Nephron (organoid): ENCODE measurements at regions not wholly inside any gene's neighbourhood (a gene's known extent, or its start where the extent isn't known, plus 50 kb on each side); places are given as distances from the start of the nearest gene placed in this dataset.
A peak's percentile ranks its signal among the peaks of the same experiment; 100 is the strongest.

ENCODE experiments used
- H3K27ac Mint-ChIP-seq, 3 experiments: 2 replicates each; pipeline ENCODE4 v1.8.0; 2020; ENCODE audit warnings: mixed read lengths in 3 of 3, mild to moderate bottlenecking in 2 of 3, moderate library complexity in 1 of 3
- H3K27me3 Mint-ChIP-seq: 2 replicates; pipeline ENCODE4 v1.8.0; 2021; ENCODE audit warnings: low read depth, mild to moderate bottlenecking, moderate library complexity, mixed read lengths
- H3K36me3 Mint-ChIP-seq: 2 replicates; pipeline ENCODE4 v1.8.0; 2020; ENCODE audit warnings: low read depth, mixed read lengths
- H3K4me1 Mint-ChIP-seq: 2 replicates; pipeline ENCODE4 v1.8.0; 2020; ENCODE audit warnings: mixed read lengths
- H3K4me3 Mint-ChIP-seq, 3 experiments: 2 replicates each; pipeline ENCODE4 v1.8.0; 2020; ENCODE audit warnings: mild to moderate bottlenecking in 3 of 3, mixed read lengths in 3 of 3, moderate library complexity in 2 of 3
- H3K9me3 Mint-ChIP-seq: 2 replicates; pipeline ENCODE4 v1.8.0; 2020; ENCODE audit warnings: mixed read lengths
- CTCF ChIP-seq, 3 experiments: fragments of 200-600 bp; sonication (generic); IDR thresholded peaks; one replicate each; pipeline ENCODE4 v1.5.0; 2021; ENCODE audit warnings: antibody characterized with exemption in 3 of 3; ENCODE audit not compliant: unreplicated experiment in 3 of 3

GRCh38 chr10:58140691-58141347 is 126.9 kb downstream of the IPMK start:
- no peak for TF ChIP-seq CTCF (IDR thresholded peaks at IDR 0.05; ENCODE audit: unreplicated experiment in 3 of 3)
- no peak overlapping the region for H3K27ac Mint-ChIP-seq

DNA sequence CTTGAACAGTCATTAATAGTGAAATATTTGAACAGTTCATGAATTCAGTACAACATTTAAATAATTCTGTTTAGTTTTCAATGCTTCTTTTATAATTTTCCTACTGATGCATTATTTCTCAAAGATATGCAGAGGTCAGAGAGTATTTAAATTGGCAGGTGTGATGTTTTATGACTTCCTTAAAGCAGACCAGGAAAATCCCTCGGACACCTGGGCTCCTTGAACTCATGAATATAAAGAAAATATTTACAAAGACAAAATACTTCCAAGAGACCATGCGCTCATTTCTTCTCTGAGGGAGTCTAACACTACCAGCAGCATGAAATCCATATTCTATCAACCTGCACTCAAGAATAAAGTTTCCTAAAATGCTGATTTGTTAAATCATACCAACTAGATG is 127.6 kb downstream of the IPMK start:
- Mint-ChIP-seq H3K27ac (no peak overlapping the region), H3K4me3 (no peak overlapping the region), H3K4me1 (peaks cover 8% of the 10 kb centered on the region), H3K27me3 (peaks cover 3% of the 10 kb centered on the region), H3K36me3 (no peaks in the 10 kb centered on the region), H3K9me3 (no peaks in the 10 kb centered on the region)
- no peak for TF ChIP-seq CTCF (IDR thresholded peaks at IDR 0.05; ENCODE audit: unreplicated experiment in 3 of 3)

More at GRCh38 chr10:58140691-58141347, 126.9 kb downstream of the IPMK start:
- H3K9me3 Mint-ChIP-seq, result no peaks in the 10 kb centered on the region
- H3K4me3 Mint-ChIP-seq, result no peak overlapping the region
- peaks cover 3% of the 10 kb centered on the region for H3K27me3 Mint-ChIP-seq
- H3K4me1 Mint-ChIP-seq, result peaks cover 8% of the 10 kb centered on the region
- H3K36me3 Mint-ChIP-seq, result no peaks in the 10 kb centered on the region

DNA sequence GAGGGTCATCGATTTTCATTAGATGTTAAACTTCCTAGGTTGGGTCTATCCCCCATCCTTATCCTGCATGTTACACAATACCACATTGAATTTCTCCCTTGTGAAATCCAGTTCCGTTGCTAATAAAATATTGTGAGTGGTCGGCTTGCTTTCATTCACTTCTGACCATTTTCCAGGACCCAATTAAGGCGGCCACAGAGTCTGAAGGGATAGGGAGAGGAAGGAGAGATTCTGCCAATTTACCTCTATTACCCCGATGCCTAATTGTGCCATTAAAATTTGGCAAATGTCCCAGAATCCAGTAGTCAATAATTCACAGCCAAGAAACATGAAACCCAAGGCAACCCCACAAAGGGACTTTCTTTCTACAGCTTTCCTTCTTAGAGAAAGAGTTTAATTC is 129.9 kb downstream of the IPMK start:
- Mint-ChIP-seq H3K4me1 (peaks cover 8% of the 10 kb centered on the region), H3K27ac (peak overlapping the region in 2 of 3 experiments; percentile 35 to 58), H3K4me3 (no peak overlapping the region), H3K9me3 (no peaks in the 10 kb centered on the region), H3K27me3 (no peaks in the 10 kb centered on the region), H3K36me3 (no peaks in the 10 kb centered on the region)
- TF ChIP-seq CTCF (IDR thresholded peaks at IDR 0.05; ENCODE audit: unreplicated experiment in 3 of 3), result no peak

GRCh38 chr10:58115218-58116050 is 152.3 kb downstream of the IPMK start:
- Mint-ChIP-seq H3K9me3 (no peaks in the 10 kb centered on the region), H3K4me3 (no peak overlapping the region), H3K4me1 (no peaks in the 10 kb centered on the region), H3K27me3 (no peaks in the 10 kb centered on the region), H3K36me3 (no peaks in the 10 kb centered on the region), H3K27ac (no peak overlapping the region)
- TF ChIP-seq CTCF (IDR thresholded peaks at IDR 0.05; ENCODE audit: unreplicated experiment in 3 of 3), result no peak

DNA sequence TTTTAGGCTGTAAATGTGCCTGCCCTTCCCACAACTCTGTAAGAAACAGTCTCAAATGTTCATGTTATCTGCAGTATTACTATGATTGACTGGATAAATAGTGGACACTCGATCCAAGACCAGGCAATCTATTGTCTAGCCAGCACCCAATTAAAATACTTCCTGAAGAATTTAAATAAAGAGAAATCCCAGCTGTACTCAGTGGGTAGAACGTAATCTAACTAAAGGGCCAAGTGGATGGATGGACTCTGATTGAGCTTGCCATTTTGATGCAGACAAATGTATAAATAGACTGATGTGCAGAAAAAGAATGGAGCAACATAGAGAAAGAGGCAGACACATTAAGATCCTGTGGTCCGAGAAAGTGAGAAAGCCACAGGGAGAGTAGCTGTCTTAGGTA is 158.0 kb downstream of the IPMK start:
- no peaks in the 10 kb centered on the region for H3K36me3 Mint-ChIP-seq
- no peaks in the 10 kb centered on the region for H3K4me1 Mint-ChIP-seq
- no peaks in the 10 kb centered on the region for H3K9me3 Mint-ChIP-seq
- no peaks in the 10 kb centered on the region for H3K27me3 Mint-ChIP-seq
- no peak overlapping the region for H3K4me3 Mint-ChIP-seq
- no peak overlapping the region for H3K27ac Mint-ChIP-seq
- no peak for TF ChIP-seq CTCF (IDR thresholded peaks at IDR 0.05; ENCODE audit: unreplicated experiment in 3 of 3)
